ENCODE measurements at regions not wholly inside any gene's neighbourhood (a gene's known extent, or its start where the extent isn't known, plus 50 kb on each side); places are given as distances from the start of the nearest gene placed in this dataset.

DNA sequence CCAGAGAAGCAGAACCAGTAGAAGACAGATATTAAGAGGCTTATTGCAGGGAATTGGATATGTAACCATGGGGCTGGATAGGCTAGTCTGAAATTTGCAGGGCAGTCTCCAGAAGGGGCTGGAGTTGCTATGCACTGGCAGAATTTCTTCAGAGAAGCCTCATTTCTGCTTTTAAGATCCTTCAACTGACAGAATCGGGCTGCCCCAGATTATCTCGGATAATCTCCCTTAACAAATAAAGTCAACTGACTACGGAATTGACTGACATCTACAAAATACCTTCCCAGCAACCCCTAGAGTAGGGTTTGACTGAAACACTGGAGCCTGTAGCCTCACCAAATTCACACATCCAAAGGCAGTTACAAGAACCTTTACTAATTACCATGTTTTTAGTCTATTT is 136.4 kb downstream of the SOCS6 start:
- TF ChIP-seq, protein P1, sequence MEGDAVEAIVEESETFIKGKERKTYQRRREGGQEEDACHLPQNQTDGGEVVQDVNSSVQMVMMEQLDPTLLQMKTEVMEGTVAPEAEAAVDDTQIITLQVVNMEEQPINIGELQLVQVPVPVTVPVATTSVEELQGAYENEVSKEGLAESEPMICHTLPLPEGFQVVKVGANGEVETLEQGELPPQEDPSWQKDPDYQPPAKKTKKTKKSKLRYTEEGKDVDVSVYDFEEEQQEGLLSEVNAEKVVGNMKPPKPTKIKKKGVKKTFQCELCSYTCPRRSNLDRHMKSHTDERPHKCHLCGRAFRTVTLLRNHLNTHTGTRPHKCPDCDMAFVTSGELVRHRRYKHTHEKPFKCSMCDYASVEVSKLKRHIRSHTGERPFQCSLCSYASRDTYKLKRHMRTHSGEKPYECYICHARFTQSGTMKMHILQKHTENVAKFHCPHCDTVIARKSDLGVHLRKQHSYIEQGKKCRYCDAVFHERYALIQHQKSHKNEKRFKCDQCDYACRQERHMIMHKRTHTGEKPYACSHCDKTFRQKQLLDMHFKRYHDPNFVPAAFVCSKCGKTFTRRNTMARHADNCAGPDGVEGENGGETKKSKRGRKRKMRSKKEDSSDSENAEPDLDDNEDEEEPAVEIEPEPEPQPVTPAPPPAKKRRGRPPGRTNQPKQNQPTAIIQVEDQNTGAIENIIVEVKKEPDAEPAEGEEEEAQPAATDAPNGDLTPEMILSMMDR (IDR thresholded peaks at IDR 0.05) = no peak
- TF ChIP-seq POLR2A (IDR thresholded peaks at IDR 0.05) = no peak
